ENCODE measurements at regions not wholly inside any gene's neighbourhood (a gene's known extent, or its start where the extent isn't known, plus 50 kb on each side); places are given as distances from the start of the nearest gene placed in this dataset.

- DNase-seq: no peak
Observed at GRCh38 chr7:156445997-156446761, 194.4 kb upstream of the RNF32 start.

GRCh38 chr7:156442516-156442915 is 198.1 kb upstream of the RNF32 start:
- no peak for DNase-seq

DNA sequence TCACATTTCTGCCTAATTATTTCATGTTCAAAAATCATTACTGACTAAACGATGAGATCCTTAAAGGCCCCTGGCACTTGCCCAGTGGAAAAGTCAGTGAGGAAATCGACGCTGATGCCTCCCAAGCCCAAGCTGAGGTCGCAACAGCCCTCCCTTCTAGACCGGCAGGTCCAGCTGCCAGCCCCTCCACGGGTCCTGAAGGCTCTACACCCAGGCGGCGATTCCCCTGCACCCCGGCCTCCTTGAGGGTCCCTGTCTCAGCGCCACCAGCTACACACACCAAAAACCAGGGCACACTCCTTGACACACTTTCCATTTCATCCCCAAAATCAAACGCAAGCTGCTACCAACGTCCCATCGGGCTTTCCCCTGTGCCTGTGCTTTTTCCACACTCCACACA is 200.1 kb upstream of the RNF32 start:
- no peak for DNase-seq

DNA sequence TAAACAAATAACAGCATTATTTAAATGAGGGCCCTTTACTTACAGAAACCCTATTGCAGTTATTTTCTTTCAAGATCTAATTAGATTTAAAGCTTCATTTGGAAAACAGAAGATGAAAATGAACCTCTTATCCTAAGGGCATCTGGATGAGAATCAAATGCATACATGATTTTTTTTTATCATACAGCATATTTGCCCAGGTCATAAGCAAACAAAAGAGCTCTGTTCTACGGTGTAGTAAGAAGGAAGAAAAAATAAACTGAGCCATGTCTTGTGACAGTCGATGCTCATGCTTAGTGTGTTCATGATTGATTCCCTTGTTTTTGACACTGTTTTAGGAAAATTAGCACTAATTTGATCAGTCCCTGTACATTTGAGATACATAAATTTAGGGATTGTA is 202.6 kb upstream of the RNF32 start:
- no peak for DNase-seq

- DNase-seq: no peak
Observed at GRCh38 chr7:156437021-156437614, 203.5 kb upstream of the RNF32 start.

DNA sequence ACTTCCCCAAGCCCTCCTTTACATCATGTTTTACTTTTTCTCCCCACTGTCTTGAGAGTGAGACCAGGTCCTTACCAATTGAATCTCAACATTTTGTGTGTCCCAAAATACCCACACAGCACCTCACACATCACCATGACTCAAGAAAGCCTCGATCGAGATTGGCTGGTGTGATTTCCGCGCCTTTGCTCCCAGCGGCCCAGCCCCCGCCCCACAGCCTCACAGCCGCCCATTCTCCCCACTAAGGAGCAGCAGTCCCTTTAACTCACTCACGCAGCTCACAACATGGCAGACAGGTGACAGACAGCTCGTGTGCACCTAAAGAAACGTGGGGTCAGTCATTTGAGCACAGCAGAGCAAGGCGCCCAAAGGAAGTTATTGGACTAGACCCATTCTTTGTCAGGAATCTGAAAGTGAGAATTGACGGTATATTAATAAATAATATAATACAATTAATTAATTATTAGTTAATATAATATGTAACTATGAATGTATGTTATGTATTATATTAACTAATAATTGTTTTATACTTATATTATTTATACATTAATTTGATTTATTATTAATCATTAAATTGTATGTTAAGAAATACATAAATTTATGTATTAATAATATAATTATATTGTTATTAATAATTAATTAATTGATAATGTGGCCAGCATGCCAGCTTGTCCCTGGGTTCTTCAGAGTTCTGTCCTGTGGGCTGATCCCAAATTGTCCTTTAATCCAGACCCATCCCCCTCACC is 204.9 kb upstream of the RNF32 start:
- no peak for DNase-seq

DNA sequence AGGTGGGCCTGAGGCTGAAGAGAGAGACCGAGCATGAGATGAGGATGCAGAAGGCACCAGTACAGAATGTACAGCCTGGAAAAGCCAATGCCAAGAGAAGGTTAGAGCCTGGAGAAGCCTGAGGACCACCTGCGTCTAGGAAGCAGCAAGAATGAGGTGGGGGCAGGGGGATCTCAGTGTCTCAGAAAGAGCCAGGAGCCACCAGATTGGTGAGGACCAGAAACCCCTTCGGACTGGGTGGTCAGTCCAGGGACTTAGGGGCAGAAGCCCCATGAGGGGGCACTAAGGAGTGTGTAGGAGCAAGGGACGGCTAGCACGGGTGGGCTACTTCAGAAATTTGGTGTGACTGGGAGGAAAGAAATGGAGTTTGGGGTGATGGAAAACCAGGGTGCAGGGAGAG is 205.9 kb upstream of the RNF32 start:
- DNase-seq: no peak

- no peak for DNase-seq
Observed at GRCh38 chr7:156432018-156432417, 208.6 kb upstream of the RNF32 start.

- no peak for DNase-seq
Observed at GRCh38 chr7:156430109-156430508, 210.5 kb upstream of the RNF32 start.

DNA sequence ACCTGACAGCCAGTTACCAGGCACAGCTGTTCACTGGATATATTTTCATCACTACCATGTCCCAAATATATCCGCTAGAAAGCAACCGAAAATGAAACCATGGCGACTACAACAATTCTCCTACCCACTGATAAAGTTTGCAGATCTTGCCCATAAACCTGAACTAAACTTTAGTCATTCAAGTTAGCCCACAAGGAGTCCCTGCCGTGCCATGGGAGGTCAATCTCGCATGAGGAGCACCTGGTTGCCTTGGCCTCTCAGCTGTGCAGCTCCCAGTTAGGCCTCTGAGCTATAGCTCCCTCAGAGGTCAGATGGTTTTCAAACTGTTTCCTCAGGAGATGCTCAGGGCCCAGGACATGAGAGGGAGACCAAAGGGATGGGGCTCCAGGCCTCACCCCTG is 211.1 kb upstream of the RNF32 start:
- DNase-seq: no peak

GRCh38 chr7:156423876-156424275 is 216.7 kb upstream of the RNF32 start:
- DNase-seq: no peak

- no peak for DNase-seq
Observed at GRCh38 chr7:156420496-156420895, 220.1 kb upstream of the RNF32 start.

DNA sequence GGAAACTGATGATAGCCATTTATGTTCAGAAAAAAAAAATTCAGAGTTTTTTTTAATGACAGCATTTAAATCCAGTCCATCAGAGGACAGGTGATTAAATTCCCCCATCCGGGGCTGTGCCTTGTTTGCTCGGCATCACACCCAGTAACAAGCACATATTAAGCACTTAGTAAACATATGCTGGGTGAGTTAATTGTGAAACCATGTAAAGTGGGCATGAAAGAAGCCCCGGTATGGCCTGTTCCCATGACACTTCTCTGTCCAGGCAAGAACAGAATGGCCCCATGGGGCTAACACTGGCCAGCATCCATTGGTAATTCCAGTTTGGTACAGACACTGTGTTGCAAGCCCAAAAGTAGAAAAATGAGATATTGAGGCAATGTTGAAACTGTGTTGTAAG is 220.8 kb upstream of the RNF32 start:
- DNase-seq: no peak

DNA sequence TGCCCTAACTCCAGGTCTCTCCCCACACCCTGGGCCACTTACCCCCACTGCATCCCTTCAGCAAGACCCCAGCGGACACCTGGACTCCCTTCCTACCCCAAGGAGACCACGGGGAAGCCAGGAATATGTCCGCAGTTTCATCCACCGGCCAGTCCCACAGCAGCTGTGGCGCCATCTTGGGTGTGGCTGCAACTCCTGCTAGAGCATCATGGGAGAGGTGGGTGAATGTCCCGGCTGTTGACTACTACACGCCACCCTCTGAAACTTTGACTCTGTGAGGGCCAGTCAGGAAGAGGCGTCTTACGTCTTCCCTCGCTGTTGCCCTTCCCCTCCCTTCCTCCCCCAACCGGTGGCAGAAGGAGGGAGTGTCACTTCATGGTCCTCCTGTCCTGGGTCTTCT is 238.3 kb upstream of the RNF32 start:
- DNase-seq: no peak

DNA sequence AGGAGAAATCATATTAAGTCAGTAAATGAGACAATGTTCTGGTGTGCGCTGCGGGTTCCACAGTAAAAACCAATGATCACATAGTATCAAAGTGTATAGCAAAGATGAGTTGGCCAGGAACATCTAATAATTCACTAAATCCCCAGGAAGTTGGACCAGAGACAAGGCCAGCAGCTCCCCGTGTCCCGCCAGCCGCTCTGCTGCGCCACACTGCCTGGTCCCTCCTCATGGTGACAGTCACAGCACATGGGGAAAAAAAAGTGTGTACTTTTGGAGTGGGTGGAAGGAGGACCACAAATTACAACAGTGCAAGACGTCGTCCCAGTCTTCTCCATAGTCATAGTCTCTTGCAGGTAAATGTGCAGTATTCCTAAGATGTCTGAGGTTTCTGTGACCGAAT is 239.0 kb upstream of the RNF32 start:
- no peak for DNase-seq

DNA sequence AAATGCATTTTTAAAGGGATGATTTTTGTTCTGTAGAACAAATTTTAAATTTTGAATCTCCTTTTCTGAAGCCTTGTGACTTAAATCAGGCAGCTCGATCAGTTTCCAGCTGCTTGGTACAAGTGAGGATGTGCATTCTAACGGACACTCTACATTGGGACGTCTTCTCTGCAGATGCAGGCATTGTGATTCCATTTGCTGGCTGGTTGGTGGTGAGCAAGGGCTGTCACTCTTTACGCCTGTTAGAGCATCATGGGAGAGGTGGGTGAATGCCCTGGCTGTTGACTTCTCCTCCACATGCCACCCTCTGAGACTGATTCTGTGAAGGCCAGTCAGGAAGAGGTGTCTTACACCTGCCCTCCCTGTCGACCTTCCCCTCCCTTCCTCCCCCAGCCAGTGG is 240.5 kb upstream of the RNF32 start:
- no peak for DNase-seq

DNA sequence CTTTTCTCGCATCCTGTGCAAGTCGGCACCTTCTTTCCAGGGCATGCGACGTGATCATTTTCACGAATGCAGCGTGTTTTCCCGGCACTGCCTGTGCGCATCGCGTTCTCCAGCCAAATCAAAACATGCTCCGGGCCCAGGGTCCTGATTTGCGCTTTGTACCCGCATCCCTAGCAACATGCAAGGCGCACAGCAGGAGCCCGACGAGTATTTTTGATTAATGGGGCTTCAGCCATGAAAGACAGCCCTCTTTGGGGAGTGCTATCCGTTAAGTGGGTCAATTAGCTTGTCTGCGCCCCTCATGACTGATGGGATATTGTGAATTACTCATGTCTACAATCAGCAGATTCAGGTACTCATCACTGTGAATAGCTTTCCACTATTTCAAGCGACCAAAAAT is 243.3 kb upstream of the RNF32 start:
- no peak for DNase-seq

DNA sequence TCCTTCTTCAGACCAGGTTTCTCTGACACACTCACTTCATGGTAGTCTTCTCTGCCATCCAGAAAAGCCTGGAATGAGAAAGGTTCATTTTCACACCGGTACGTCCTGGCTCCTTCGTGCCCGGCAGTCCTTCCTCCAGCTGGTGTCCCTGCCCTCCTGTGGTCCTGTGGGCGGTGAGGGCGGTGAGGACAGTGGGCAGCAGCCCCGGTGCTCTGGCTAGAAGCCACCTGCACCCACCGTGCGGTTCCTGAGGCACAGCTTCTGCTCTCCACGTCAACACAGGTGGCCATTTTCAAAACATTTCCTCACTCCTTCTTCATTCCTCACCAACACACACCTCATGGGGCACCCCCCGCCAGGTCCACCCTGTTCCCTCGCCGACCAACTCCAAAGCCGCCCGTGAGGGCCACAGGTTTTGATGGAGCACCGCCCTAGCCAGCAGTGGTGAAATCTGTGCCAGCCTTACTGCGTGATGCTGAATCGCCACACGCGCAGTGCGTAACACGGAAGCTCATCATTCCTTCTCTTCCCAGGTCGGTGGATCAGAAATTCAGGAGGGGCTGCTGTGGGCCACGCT is 251.4 kb upstream of the RNF32 start:
- no peak for DNase-seq

DNA sequence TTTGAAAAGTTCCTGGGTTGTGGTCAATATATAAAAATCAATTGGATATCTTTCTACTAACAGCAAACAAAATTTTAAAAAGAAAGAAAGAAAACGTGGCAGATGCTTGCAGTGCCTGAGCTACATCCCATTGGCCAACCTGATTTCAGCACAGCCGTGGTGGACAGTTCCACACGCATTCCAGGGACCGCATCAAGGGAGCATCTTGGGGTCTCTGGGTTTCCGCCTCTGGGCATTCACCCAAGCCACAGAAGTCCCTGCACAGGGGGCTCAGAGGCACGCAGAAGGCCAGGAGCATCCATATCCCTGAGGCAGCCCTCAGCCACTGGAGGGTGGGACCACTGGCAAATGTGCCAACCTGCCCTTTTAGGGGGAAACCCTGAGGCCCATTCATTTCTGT is 254.5 kb upstream of the RNF32 start:
- no peak for DNase-seq

- no peak for DNase-seq
Observed at GRCh38 chr7:156384706-156385105, 255.9 kb upstream of the RNF32 start.

GRCh38 chr7:156383526-156383925 is 257.0 kb upstream of the RNF32 start:
- DNase-seq: no peak

DNA sequence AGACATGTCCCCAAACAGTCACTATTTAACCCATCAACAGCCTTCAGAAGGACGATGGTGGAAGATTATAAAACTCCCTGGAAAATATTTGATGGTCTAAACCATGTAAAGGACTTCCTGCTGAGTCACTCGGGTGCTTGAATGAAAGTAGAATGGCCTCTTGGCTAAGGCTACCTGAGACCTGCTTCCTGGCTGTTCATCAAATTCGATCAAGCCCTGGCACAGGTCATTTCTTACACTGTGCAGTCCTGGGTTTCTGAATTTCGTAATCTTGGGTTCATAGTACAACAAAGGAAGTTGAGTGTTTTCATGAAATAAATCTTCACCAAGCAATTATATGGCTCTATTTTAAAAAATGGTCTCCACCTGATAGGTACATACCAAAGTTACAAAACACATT is 260.3 kb upstream of the RNF32 start:
- no peak for DNase-seq

GRCh38 chr7:156379324-156380070 is 261.1 kb upstream of the RNF32 start:
- no peak for DNase-seq
